Activated effector memory CD4-positive, alpha-beta T cell treated with Interleukin-2 at 50 U/mL for 16 hours (primary cell): ENCODE measurements at regions not wholly inside any gene's neighbourhood (a gene's known extent, or its start where the extent isn't known, plus 50 kb on each side); places are given as distances from the start of the nearest gene placed in this dataset.

Source experiments
- DNase-seq: peaks from one replicate; pipeline ENCODE4 v3.0.0-alpha.2; 2020

- no peak for DNase-seq
Measured at GRCh38 chr2:217049422-217049821, 189.6 kb upstream of the TNP1 start.

- no peak for DNase-seq
Measured at GRCh38 chr2:217048730-217049129, 188.9 kb upstream of the TNP1 start.

- DNase-seq: no peak
Measured at GRCh38 chr2:217047631-217048030, 187.8 kb upstream of the TNP1 start.

- no peak for DNase-seq
Measured at GRCh38 chr2:217047209-217047608, 187.3 kb upstream of the TNP1 start.

- no peak for DNase-seq
Measured at GRCh38 chr2:217045700-217046475, 186.0 kb upstream of the TNP1 start.

GRCh38 chr2:217040099-217040498, 180.2 kb upstream of the TNP1 start:
- DNase-seq: no peak

- DNase-seq: no peak
Measured at GRCh38 chr2:217038001-217038400, 178.1 kb upstream of the TNP1 start.

- DNase-seq: no peak
Measured at GRCh38 chr2:217037353-217037752, 177.5 kb upstream of the TNP1 start.

GRCh38 chr2:217035967-217036366, 176.1 kb upstream of the TNP1 start:
- DNase-seq: no peak

- DNase-seq: no peak
Measured at GRCh38 chr2:217033186-217033585, 173.3 kb upstream of the TNP1 start.

GRCh38 chr2:217031445-217031844, 171.6 kb upstream of the TNP1 start:
- DNase-seq: no peak

GRCh38 chr2:217030081-217030480, 170.2 kb upstream of the TNP1 start:
- DNase-seq: no peak

GRCh38 chr2:217028128-217028527, 168.3 kb upstream of the TNP1 start:
- no peak for DNase-seq

GRCh38 chr2:217027414-217027813, 167.6 kb upstream of the TNP1 start:
- DNase-seq: no peak

- DNase-seq: no peak
Measured at GRCh38 chr2:217026569-217026968, 166.7 kb upstream of the TNP1 start.

- no peak for DNase-seq
Measured at GRCh38 chr2:217026161-217026560, 166.3 kb upstream of the TNP1 start.

- DNase-seq: no peak
Measured at GRCh38 chr2:217023611-217024010, 163.7 kb upstream of the TNP1 start.

- no peak for DNase-seq
Measured at GRCh38 chr2:217017456-217018252, 157.8 kb upstream of the TNP1 start.

- DNase-seq: no peak
Measured at GRCh38 chr2:217016796-217017419, 157.0 kb upstream of the TNP1 start.

GRCh38 chr2:217014328-217015105, 154.7 kb upstream of the TNP1 start:
- no peak for DNase-seq

GRCh38 chr2:217013926-217014325, 154.1 kb upstream of the TNP1 start:
- DNase-seq: no peak

- no peak for DNase-seq
Measured at GRCh38 chr2:217011576-217011975, 151.7 kb upstream of the TNP1 start.

- DNase-seq: no peak
Measured at GRCh38 chr2:217010173-217010572, 150.3 kb upstream of the TNP1 start.
